K562 (cell line): ENCODE measurements at regions not wholly inside any gene's neighbourhood (a gene's known extent, or its start where the extent isn't known, plus 50 kb on each side); places are given as distances from the start of the nearest gene placed in this dataset.

ENCODE experiments used
- ATAC-seq: fragments of 200-7000 bp; cut with Tn5 transposase; 3 replicates; pipeline ENCODE4 v1.9.1; 2020; ENCODE audit warnings: moderate library complexity
- BruUV-seq: library from RNA; stranded (reverse); fragments of 400-500 nt; replicated peaks from 2 replicates; lab custom pipeline; 2021; lab: Mats Ljungman, UMichigan
- CTCF ChIA-PET: fragments of 300-600 bp; formaldehyde crosslinking; extraction: SDS; loops from one replicate; lab custom pipeline; 2021; ENCODE audit warnings: low intra/inter-chr PET ratio; lab: Yijun Ruan, JAX
- POLR2A ChIA-PET: fragments of 300-600, 350-650 bp; sonication (Branson Sonifier 250); formaldehyde crosslinking; extraction: SDS; loops from one replicate; lab custom pipeline; 2021; ENCODE audit warnings: antibody characterized with exemption, inconsistent platforms; lab: Yijun Ruan, JAX
- DNase-seq, 4 experiments: peaks; one replicate each; pipeline versions ENCODE4 v3.0.0 to v3.0.0-alpha.2; 2011 to 2018; ENCODE audit warnings: low spot score in 3 of 4, mixed read lengths in 3 of 4; ENCODE audit errors: extremely low read depth in 1 of 4
- FAIRE-seq: peaks from 2 replicates; lab custom pipeline; 2011; peaks lifted over from hg19 to GRCh38; lab: Jason Lieb, UNC
- H2AFZ ChIP-seq: 2 replicates; pipeline ENCODE4 v1.6.0; 2011; ENCODE audit warnings: low read depth, low read length, control low read depth, inconsistent platforms
- H3K27ac ChIP-seq: fragments of 200-600 bp; 3 replicates; pipeline ENCODE4 v1.8.0; 2011; ENCODE audit warnings: low read depth, mild to moderate bottlenecking, control low read depth, inconsistent platforms, low read length, moderate library complexity, mixed read lengths; ENCODE audit errors: extremely low read depth
- H3K27me3 ChIP-seq, 2 experiments: fragments of 300-600 bp in 1 of 2; 2 replicates in 1 of 2; 3 replicates in 1 of 2; pipeline versions ENCODE4 v1.6.0 to v1.8.0; 2011; ENCODE audit warnings: inconsistent platforms in 2 of 2, low read length in 2 of 2, mild to moderate bottlenecking in 1 of 2, mixed read lengths in 1 of 2, moderate library complexity in 1 of 2; ENCODE audit not compliant: control insufficient read depth in 2 of 2, insufficient read depth in 2 of 2
- H3K36me3 ChIP-seq: fragments of 300-600 bp; 3 replicates; pipeline ENCODE4 v1.8.0; 2011; ENCODE audit warnings: mild to moderate bottlenecking, low read length, inconsistent platforms; ENCODE audit not compliant: control insufficient read depth, insufficient read depth
- H3K4me1 ChIP-seq, 2 experiments: fragments of 200-600 bp in 1 of 2; replicated peaks in 1 of 2; 2 replicates in 1 of 2; 3 replicates in 1 of 2; pipeline versions ENCODE4 v1.5.1 to v1.8.0; 2011; ENCODE audit warnings: inconsistent platforms in 2 of 2, low read length in 2 of 2, mild to moderate bottlenecking in 1 of 2, mixed read lengths in 1 of 2, moderate library complexity in 1 of 2; ENCODE audit not compliant: control insufficient read depth in 2 of 2, insufficient read depth in 2 of 2
- H3K4me2 ChIP-seq: 2 replicates; pipeline ENCODE4 v1.6.1; 2011; ENCODE audit warnings: low read length, control low read depth, inconsistent platforms, mixed read lengths; ENCODE audit not compliant: insufficient read depth
- H3K4me3 ChIP-seq: fragments of 200-600 bp; sonication (generic), shearing (Covaris generic); 2 replicates; pipeline ENCODE4 v1.5.1; 2016; ENCODE audit warnings: control low read depth, inconsistent platforms
- H3K79me2 ChIP-seq: fragments of 200-600 bp; 3 replicates; pipeline ENCODE4 v1.8.0; 2011; ENCODE audit warnings: low read length, inconsistent platforms; ENCODE audit not compliant: control insufficient read depth, insufficient read depth
- H3K9ac ChIP-seq, 2 experiments: 2 replicates each; pipeline versions ENCODE4 v1.6.0 to v1.6.1; 2011; ENCODE audit warnings: low read depth in 2 of 2, low read length in 2 of 2, control low read depth in 1 of 2, inconsistent platforms in 1 of 2, mild to moderate bottlenecking in 1 of 2, mixed read lengths in 1 of 2; ENCODE audit not compliant: insufficient read depth in 1 of 2
- H3K9me1 ChIP-seq: one replicate; pipeline ENCODE4 v1.6.0; 2011; ENCODE audit warnings: inconsistent platforms, mild to moderate bottlenecking, low read length, moderate library complexity; ENCODE audit not compliant: control insufficient read depth, insufficient read depth
- H3K9me3 ChIP-seq: replicated peaks from 2 replicates; pipeline ENCODE4 v1.5.1; 2011; ENCODE audit warnings: low read depth, low read length, inconsistent platforms; ENCODE audit not compliant: control insufficient read depth, insufficient read depth
- H4K20me1 ChIP-seq: replicated peaks from 2 replicates; pipeline ENCODE4 v1.6.1; 2011; ENCODE audit warnings: low read length, inconsistent platforms, mixed read lengths; ENCODE audit not compliant: control insufficient read depth, insufficient read depth
- ARNT ChIP-seq, 2 experiments: fragments of 450-650 bp; IDR thresholded peaks; 2 replicates each; pipeline ENCODE4 v1.6.1; 2016; ENCODE audit warnings: mild to moderate bottlenecking in 1 of 2
- E2F4 ChIP-seq: sonication (generic); formaldehyde crosslinking; IDR thresholded peaks from 2 replicates; pipeline ENCODE4 v1.8.0; 2022; ENCODE audit warnings: mild to moderate bottlenecking, low read depth, missing genetic modification reagents
- FOXA3 ChIP-seq, 2 experiments: fragments of 450-650 bp in 1 of 2; sonication (generic) in 1 of 2; formaldehyde crosslinking; IDR thresholded peaks in 1 of 2; conservative IDR thresholded peaks in 1 of 2; 2 replicates each; pipeline versions ENCODE4 v1.4.0 to v1.8.0; 2020 to 2022; ENCODE audit warnings: mild to moderate bottlenecking in 2 of 2, missing genetic modification reagents in 1 of 2
- RNF2 ChIP-seq: sonication (generic); IDR thresholded peaks from 2 replicates; pipeline ENCODE4 v1.6.1; 2016
- SRSF1 ChIP-seq: fragments of 200-400 bp; formaldehyde crosslinking; IDR thresholded peaks from 2 replicates; pipeline ENCODE4 v1.6.1; 2017; ENCODE audit warnings: mild to moderate bottlenecking, low read depth, low read length, moderate library complexity
- STAT5A ChIP-seq: IDR thresholded peaks from 2 replicates; pipeline ENCODE4 v1.6.1; 2012; ENCODE audit warnings: low read length, inconsistent platforms, borderline replicate concordance
- YBX1 ChIP-seq: fragments of 450-650 bp; IDR thresholded peaks from 2 replicates; pipeline ENCODE4 v1.7.1; 2016; ENCODE audit warnings: mild to moderate bottlenecking
- ZFP91 ChIP-seq: sonication (generic); formaldehyde crosslinking; IDR thresholded peaks from 2 replicates; pipeline ENCODE4 v1.8.0; 2022; ENCODE audit warnings: mild to moderate bottlenecking, missing genetic modification reagents
- WGBS: fragments of 100-300 bp; shearing (Covaris generic); methylation state at CpG from one replicate; pipeline ENCODE4 v1.1.6; 2016; ENCODE audit warnings: low coverage, mixed read lengths; ENCODE audit not compliant: insufficient coverage; ENCODE audit errors: missing lambda C conversion rate; 5-methylcytosine and 5-hydroxymethylcytosine counted together
- in situ Hi-C: fragments of 300-500 bp; cut with MboI; formaldehyde crosslinking; loops from 4 replicates; pipeline ENCODE4 v1.15.0; 2018; ENCODE audit warnings: inconsistent platforms, mixed read lengths
- intact Hi-C: fragments of 100-400 bp; cut with micrococcal nuclease; formaldehyde crosslinking; loops from 2 replicates; pipeline ENCODE4 v1.14.2; 2022
- TF ChIP-seq, protein P1 (sequence below): fragments of 250-450 bp; sonication (Bioruptor Pico); IDR thresholded peaks from 2 replicates; pipeline ENCODE4 v1.8.0; 2021; ENCODE audit warnings: moderate library complexity, mild to moderate bottlenecking, inconsistent platforms

GRCh38 chr6:48881551-48881950 lies 581.5 kb downstream of the MMUT start:
- H4K20me1 ChIP-seq: no peaks in the 10 kb centered on the region
- no TSS peak for BruUV-seq
- no peak for FAIRE-seq
- ATAC-seq: no peak
- no peak overlapping the region for H3K27ac ChIP-seq
- H3K9me3 ChIP-seq: 0 out of 2 replicates have a peak, but pooled peaks cover 2% of the 10 kb centered on the region
- no peaks in the 10 kb centered on the region for H3K27me3 ChIP-seq
- intact Hi-C loops: no loop called here
- in situ Hi-C loops: no loop called here
- H3K4me1 ChIP-seq: no peaks in the 10 kb centered on the region
- 0% methylated on average over 1 of the region's 1 CpG for WGBS
- no peaks in the 10 kb centered on the region for H3K36me3 ChIP-seq
- CTCF ChIA-PET: no interaction called here
- POLR2A ChIA-PET: no interaction called here
- TF ChIP-seq ARNT (IDR thresholded peaks at IDR 0.05): no peak
- no peak for TF ChIP-seq SRSF1
- TF ChIP-seq, protein P1, sequence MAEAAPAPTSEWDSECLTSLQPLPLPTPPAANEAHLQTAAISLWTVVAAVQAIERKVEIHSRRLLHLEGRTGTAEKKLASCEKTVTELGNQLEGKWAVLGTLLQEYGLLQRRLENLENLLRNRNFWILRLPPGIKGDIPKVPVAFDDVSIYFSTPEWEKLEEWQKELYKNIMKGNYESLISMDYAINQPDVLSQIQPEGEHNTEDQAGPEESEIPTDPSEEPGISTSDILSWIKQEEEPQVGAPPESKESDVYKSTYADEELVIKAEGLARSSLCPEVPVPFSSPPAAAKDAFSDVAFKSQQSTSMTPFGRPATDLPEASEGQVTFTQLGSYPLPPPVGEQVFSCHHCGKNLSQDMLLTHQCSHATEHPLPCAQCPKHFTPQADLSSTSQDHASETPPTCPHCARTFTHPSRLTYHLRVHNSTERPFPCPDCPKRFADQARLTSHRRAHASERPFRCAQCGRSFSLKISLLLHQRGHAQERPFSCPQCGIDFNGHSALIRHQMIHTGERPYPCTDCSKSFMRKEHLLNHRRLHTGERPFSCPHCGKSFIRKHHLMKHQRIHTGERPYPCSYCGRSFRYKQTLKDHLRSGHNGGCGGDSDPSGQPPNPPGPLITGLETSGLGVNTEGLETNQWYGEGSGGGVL: no peak
- no peak for TF ChIP-seq STAT5A
- TF ChIP-seq ZFP91: no peak
- no peak for TF ChIP-seq E2F4 (CRISPR knock-in tag)
- TF ChIP-seq FOXA3 (CRISPR knock-in tag; conservative IDR thresholded peaks at IDR 0.05 in 1 of 2, IDR thresholded peaks at IDR 0.05 in 1 of 2): no peak
- TF ChIP-seq RNF2: no peak
- no peak for TF ChIP-seq YBX1
- H3K9ac ChIP-seq: no peak overlapping the region
- H3K4me3 ChIP-seq: no peak overlapping the region
- H3K4me2 ChIP-seq: no peak overlapping the region
- no peak overlapping the region for H2AFZ ChIP-seq
- DNase-seq: no peak
- no peaks in the 10 kb centered on the region for H3K79me2 ChIP-seq
- H3K9me1 ChIP-seq: no peaks in the 10 kb centered on the region
